Suprapubic skin (tissue), 4 donors: ENCODE measurements at regions not wholly inside any gene's neighbourhood (a gene's known extent, or its start where the extent isn't known, plus 50 kb on each side); places are given as distances from the start of the nearest gene placed in this dataset.

Experiments used
- DNase-seq, 2 donors: peaks; one replicate each; pipeline ENCODE4 v3.0.0-alpha.2; 2019; ENCODE audit warnings: low spot score in 2 of 2
- H3K27ac ChIP-seq: fragments of 200-600 bp; sonication (generic); one replicate; pipeline ENCODE4 v1.5.1; 2019
- H3K27me3 ChIP-seq: fragments of 200-600 bp; sonication (generic); one replicate; pipeline ENCODE4 v1.5.1; 2019
- H3K36me3 ChIP-seq: fragments of 200-600 bp; sonication (generic); one replicate; pipeline ENCODE4 v1.5.1; 2019
- H3K4me1 ChIP-seq: fragments of 200-600 bp; sonication (generic); one replicate; pipeline ENCODE4 v1.5.1; 2019
- H3K4me3 ChIP-seq: fragments of 200-600 bp; sonication (generic); one replicate; pipeline ENCODE4 v1.5.1; 2019; ENCODE audit warnings: mild to moderate bottlenecking
- H3K9me3 ChIP-seq: fragments of 200-600 bp; sonication (generic); one replicate; pipeline ENCODE4 v1.5.1; 2019
- EP300 ChIP-seq: sonication (generic); formaldehyde crosslinking; IDR thresholded peaks from one replicate; pipeline ENCODE4 v1.6.1; 2017; ENCODE audit warnings: antibody characterized with exemption
- POLR2A ChIP-seq, 2 donors: fragments of 450-650 bp; IDR thresholded peaks; one replicate each; pipeline ENCODE4 v1.6.1; 2017; ENCODE audit warnings: antibody characterized with exemption in 2 of 2, mild to moderate bottlenecking in 2 of 2, moderate library complexity in 2 of 2
- POLR2AphosphoS5 ChIP-seq, 3 donors: sonication (generic); formaldehyde crosslinking; IDR thresholded peaks; one replicate each; pipeline ENCODE4 v1.6.1; 2017; ENCODE audit warnings: antibody characterized with exemption in 3 of 3
- WGBS: methylation state at CpG from one replicate; pipeline ENCODE4 v1.1.5; 2018; 5-methylcytosine and 5-hydroxymethylcytosine counted together
- TF ChIP-seq, protein P1 (sequence below), 2 donors: fragments of 200-600 bp in 1 of 2; fragments of 450-650 bp in 1 of 2; sonication (generic) in 1 of 2; IDR thresholded peaks; one replicate each; pipeline ENCODE4 v1.5.1; 2016 to 2019; ENCODE audit warnings: antibody characterized with exemption in 2 of 2, mild to moderate bottlenecking in 1 of 2, moderate library complexity in 1 of 2

DNA sequence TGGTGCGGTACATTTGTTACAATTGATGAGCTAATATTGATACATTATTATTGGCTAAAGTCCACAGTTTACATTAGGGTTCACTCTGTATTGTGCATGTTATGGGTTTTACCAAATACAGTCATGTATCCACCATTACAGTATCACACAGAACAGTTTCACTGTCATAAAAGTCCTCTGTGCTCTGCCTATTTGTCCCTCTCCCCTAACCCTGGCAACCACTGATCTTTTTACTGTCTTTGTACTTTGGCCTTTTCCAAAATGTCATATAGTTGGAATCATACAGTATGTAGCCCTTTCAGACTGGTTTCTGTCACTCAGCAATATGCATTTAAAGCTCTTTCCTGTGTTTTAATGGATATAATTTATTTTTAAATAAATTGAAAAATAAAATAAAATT, 83.1 kb upstream of the SLC4A7 start:
- H3K9me3 ChIP-seq = no peaks in the 10 kb centered on the region
- no peak for DNase-seq
- H3K36me3 ChIP-seq = no peaks in the 10 kb centered on the region
- no peaks in the 10 kb centered on the region for H3K27me3 ChIP-seq
- H3K27ac ChIP-seq = no peak overlapping the region
- peaks cover 19% of the 10 kb centered on the region for H3K4me1 ChIP-seq
- 88% methylated on average over 1 of the region's 1 CpG for WGBS
- no peak overlapping the region for H3K4me3 ChIP-seq
- TF ChIP-seq POLR2AphosphoS5 (IDR thresholded peaks at IDR 0.05) = no peak

DNA sequence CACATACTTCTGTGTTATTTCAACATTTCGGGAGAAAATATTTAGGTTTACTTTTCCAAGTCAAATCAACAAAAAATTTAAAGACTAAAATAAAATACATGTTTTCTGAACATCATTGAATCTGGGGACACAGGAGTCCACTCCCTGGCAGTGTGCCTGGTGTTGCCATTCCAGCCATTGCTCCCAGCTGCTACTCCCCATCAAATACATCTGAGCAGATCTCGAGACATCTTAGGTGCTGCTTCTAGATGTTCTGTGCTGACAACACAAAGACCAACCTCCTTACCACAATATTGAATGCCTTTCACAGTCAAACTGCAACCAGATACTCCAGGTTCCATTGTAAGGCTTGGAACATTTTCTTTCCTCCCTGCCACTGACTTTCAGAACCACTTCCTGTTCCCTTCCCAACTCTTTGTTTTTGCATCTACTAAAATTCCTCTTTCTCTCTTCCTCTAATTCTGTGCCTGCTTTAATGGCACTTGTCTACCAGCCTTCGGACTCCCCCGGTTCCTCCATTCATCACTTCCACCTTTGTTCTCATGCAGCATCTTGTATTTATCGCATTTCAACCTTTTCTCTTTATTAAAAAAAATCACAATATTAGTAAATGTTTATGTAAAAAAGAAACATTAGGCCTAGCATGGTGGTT, 81.1 kb upstream of the SLC4A7 start:
- no peaks in the 10 kb centered on the region for H3K36me3 ChIP-seq
- H3K4me3 ChIP-seq = no peak overlapping the region
- WGBS = 90% methylated on average over 5 of the region's 5 CpGs
- TF ChIP-seq, protein P1, sequence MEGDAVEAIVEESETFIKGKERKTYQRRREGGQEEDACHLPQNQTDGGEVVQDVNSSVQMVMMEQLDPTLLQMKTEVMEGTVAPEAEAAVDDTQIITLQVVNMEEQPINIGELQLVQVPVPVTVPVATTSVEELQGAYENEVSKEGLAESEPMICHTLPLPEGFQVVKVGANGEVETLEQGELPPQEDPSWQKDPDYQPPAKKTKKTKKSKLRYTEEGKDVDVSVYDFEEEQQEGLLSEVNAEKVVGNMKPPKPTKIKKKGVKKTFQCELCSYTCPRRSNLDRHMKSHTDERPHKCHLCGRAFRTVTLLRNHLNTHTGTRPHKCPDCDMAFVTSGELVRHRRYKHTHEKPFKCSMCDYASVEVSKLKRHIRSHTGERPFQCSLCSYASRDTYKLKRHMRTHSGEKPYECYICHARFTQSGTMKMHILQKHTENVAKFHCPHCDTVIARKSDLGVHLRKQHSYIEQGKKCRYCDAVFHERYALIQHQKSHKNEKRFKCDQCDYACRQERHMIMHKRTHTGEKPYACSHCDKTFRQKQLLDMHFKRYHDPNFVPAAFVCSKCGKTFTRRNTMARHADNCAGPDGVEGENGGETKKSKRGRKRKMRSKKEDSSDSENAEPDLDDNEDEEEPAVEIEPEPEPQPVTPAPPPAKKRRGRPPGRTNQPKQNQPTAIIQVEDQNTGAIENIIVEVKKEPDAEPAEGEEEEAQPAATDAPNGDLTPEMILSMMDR (IDR thresholded peaks at IDR 0.05) = no peak
- TF ChIP-seq POLR2AphosphoS5 (IDR thresholded peaks at IDR 0.05) = no peak
- no peak for TF ChIP-seq POLR2A (IDR thresholded peaks at IDR 0.05)
- TF ChIP-seq EP300 = no peak
- no peak overlapping the region for H3K27ac ChIP-seq
- peaks cover 12% of the 10 kb centered on the region for H3K4me1 ChIP-seq
- DNase-seq = no peak
- no peaks in the 10 kb centered on the region for H3K9me3 ChIP-seq
- H3K27me3 ChIP-seq = no peaks in the 10 kb centered on the region

DNA sequence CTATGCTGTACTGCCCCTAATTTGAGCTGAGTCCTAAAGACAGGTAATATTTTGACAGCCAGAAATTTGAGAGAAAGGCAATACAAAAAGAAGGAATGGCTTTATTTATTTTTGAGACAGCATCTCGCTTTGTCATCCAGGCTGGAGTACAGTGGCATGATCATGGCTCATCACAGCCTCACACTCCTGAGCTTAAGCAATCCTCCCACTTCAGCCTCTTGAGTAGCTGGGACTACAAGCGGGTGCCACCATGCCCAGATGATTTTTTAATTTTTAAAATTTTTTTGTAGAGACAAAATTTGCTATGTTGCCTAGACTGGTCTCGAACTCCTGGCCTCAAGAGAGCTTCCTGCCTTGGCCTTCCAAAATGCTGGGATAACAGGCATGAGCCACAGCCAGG, 77.4 kb upstream of the SLC4A7 start:
- TF ChIP-seq EP300 (no peak), POLR2AphosphoS5 (IDR thresholded peaks at IDR 0.05) (no peak)
- TF ChIP-seq, protein P1 (IDR thresholded peaks at IDR 0.05) = no peak
- H3K9me3 ChIP-seq = no peaks in the 10 kb centered on the region
- no peak overlapping the region for H3K4me3 ChIP-seq
- no peak for DNase-seq
- no peak overlapping the region for H3K27ac ChIP-seq
- no peaks in the 10 kb centered on the region for H3K27me3 ChIP-seq
- peaks cover 19% of the 10 kb centered on the region for H3K4me1 ChIP-seq
- WGBS = 96% methylated on average over 3 of the region's 3 CpGs
- no peaks in the 10 kb centered on the region for H3K36me3 ChIP-seq

DNA sequence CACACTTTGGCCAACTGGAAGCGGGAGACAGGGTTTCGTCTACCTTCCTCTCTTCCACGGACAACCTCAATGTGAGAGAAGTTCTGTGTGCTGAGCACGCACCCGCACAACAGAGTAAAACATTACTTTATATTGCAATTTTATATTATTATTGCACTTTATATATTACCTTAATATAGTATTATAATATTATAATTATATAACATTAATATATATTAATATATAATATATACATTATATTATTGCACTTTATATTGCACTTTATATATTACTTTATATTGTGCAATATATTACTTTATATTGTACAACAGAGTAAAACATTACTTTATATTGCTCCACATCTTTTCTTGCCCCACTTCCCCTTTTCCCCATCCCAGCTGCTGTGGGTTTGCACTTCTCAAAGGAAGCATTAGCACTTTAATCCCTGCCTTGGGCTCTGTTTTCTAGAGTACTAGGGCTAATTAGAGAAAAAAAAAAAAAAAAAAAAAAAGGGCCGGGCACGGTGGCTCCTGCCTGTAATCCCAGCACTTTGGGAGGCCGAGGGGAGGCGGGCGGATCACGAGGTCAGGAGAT, 76.4 kb upstream of the SLC4A7 start:
- TF ChIP-seq POLR2A (IDR thresholded peaks at IDR 0.05) (no peak), EP300 (no peak), POLR2AphosphoS5 (IDR thresholded peaks at IDR 0.05) (no peak)
- TF ChIP-seq, protein P1 (IDR thresholded peaks at IDR 0.05) = no peak
- Histone ChIP-seq H3K4me3 (no peak overlapping the region), H3K4me1 (peaks cover 19% of the 10 kb centered on the region), H3K9me3 (no peaks in the 10 kb centered on the region), H3K27me3 (no peaks in the 10 kb centered on the region), H3K27ac (no peak overlapping the region), H3K36me3 (no peaks in the 10 kb centered on the region)
- 91% methylated on average over 11 of the region's 11 CpGs for WGBS
- DNase-seq = no peak

DNA sequence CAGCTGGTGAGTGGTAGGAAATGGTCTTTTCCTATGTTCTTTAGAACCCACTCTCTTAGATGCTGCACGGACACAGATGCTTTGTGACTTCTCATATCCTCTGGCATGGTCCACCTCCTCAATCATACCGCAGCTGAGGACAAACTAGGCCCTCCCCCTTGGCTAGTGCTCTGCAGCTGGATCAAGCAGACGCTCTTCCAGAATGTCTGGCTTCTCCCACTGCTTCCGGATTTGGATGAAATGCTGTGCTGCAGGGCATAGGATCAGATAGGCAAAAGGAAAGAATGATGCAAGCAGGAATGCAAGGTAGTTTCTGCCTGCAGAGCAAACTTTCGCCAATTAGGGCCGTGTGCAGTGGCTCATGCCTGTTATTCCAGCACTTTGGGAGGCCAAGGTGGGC, 75.7 kb upstream of the SLC4A7 start:
- H3K4me3 ChIP-seq = no peak overlapping the region
- peaks cover 16% of the 10 kb centered on the region for H3K4me1 ChIP-seq
- no peak overlapping the region for H3K27ac ChIP-seq
- H3K27me3 ChIP-seq = no peaks in the 10 kb centered on the region
- H3K36me3 ChIP-seq = no peaks in the 10 kb centered on the region
- no peak for TF ChIP-seq POLR2A (IDR thresholded peaks at IDR 0.05)
- peak in 1 of 3 donors; percentile 42 for TF ChIP-seq POLR2AphosphoS5 (IDR thresholded peaks at IDR 0.05)
- no peak for TF ChIP-seq EP300
- TF ChIP-seq, protein P1 (IDR thresholded peaks at IDR 0.05) = no peak
- H3K9me3 ChIP-seq = no peaks in the 10 kb centered on the region
- DNase-seq = peak in 1 of 2 donors; percentile 71
- WGBS = 12% methylated on average over 6 of the region's 6 CpGs

DNA sequence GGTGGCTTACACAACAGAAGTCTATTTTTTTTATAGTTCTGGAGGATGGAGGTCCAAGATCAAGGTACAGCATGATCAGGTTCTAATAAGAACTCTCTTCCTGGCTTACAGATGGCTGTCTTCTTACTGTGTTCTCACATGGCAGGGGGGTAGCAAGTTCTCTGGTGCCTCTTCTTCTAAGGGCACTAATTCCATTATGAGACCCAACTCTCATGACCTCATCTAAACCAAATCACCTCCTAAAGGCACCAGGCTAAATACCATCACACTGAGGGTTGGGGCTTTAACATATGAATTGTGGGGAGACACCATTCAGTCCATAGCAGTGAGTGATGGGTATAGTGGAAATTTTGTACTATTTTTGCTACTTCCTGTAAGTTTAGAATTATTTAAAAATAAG, 75.2 kb upstream of the SLC4A7 start:
- Histone ChIP-seq H3K9me3 (no peaks in the 10 kb centered on the region), H3K4me1 (peaks cover 16% of the 10 kb centered on the region), H3K36me3 (no peaks in the 10 kb centered on the region), H3K27ac (no peak overlapping the region), H3K27me3 (no peaks in the 10 kb centered on the region), H3K4me3 (no peak overlapping the region)
- DNase-seq = no peak
- TF ChIP-seq POLR2AphosphoS5 (IDR thresholded peaks at IDR 0.05) (no peak), EP300 (no peak)
- TF ChIP-seq, protein P1 (IDR thresholded peaks at IDR 0.05) = no peak
